Activated T-cell treated with anti-CD3 and anti-CD28 coated beads for 24 hours (primary cell): ENCODE measurements at regions not wholly inside any gene's neighbourhood (a gene's known extent, or its start where the extent isn't known, plus 50 kb on each side); places are given as distances from the start of the nearest gene placed in this dataset.
"Not testable (repeated sequence)": the region's sequence is repeated elsewhere in the genome, so short reads cannot be mapped to it uniquely, and the experiment has no call there.

Experiments used
- DNase-seq: peaks from one replicate; pipeline ENCODE4 v3.0.0-alpha.2; 2020; ENCODE audit warnings: low read depth

GRCh38 chr5:99438619-99439018 lies 509.8 kb upstream of the CHD1 start:
- DNase-seq: no peak

- DNase-seq: no peak
Measured at GRCh38 chr5:99437986-99438385, 509.2 kb upstream of the CHD1 start.

- DNase-seq: not testable (repeated sequence)
Measured at GRCh38 chr5:99423396-99423795, 494.6 kb upstream of the CHD1 start.

- DNase-seq: not testable (repeated sequence)
Measured at GRCh38 chr5:99418640-99419039, 489.8 kb upstream of the CHD1 start.

GRCh38 chr5:99410386-99410785 lies 481.6 kb upstream of the CHD1 start:
- not testable (repeated sequence) for DNase-seq

- DNase-seq: not testable (repeated sequence)
Measured at GRCh38 chr5:99404764-99405302, 476.0 kb upstream of the CHD1 start.

GRCh38 chr5:99400571-99400970 lies 471.8 kb upstream of the CHD1 start:
- not testable (repeated sequence) for DNase-seq

GRCh38 chr5:99398976-99399375 lies 470.2 kb upstream of the CHD1 start:
- no peak for DNase-seq

- DNase-seq: no peak
Measured at GRCh38 chr5:99386406-99387077, 457.7 kb upstream of the CHD1 start.

- no peak for DNase-seq
Measured at GRCh38 chr5:99379187-99379586, 450.4 kb upstream of the CHD1 start.

- DNase-seq: no peak
Measured at GRCh38 chr5:99378443-99378842, 449.6 kb upstream of the CHD1 start.

GRCh38 chr5:99369797-99370593 lies 441.2 kb upstream of the CHD1 start:
- DNase-seq: no peak

- DNase-seq: no peak
Measured at GRCh38 chr5:99368726-99369125, 439.9 kb upstream of the CHD1 start.

- DNase-seq: no peak
Measured at GRCh38 chr5:99355881-99356280, 427.1 kb upstream of the CHD1 start.

- no peak for DNase-seq
Measured at GRCh38 chr5:99349787-99350186, 421.0 kb upstream of the CHD1 start.

GRCh38 chr5:99348597-99348996 lies 419.8 kb upstream of the CHD1 start:
- DNase-seq: no peak

GRCh38 chr5:99339758-99340157 lies 411.0 kb upstream of the CHD1 start:
- not testable (repeated sequence) for DNase-seq

- no peak for DNase-seq
Measured at GRCh38 chr5:99334936-99335335, 406.1 kb upstream of the CHD1 start.

GRCh38 chr5:99331061-99331460 lies 402.3 kb upstream of the CHD1 start:
- DNase-seq: no peak

- DNase-seq: no peak
Measured at GRCh38 chr5:99320436-99320835, 391.6 kb upstream of the CHD1 start.

GRCh38 chr5:99317136-99317535 lies 388.3 kb upstream of the CHD1 start:
- no peak for DNase-seq

GRCh38 chr5:99316484-99316883 lies 387.7 kb upstream of the CHD1 start:
- no peak for DNase-seq
